Cardiac muscle cell (in vitro differentiated cells and primary cell): ENCODE measurements at regions not wholly inside any gene's neighbourhood (a gene's known extent, or its start where the extent isn't known, plus 50 kb on each side); places are given as distances from the start of the nearest gene placed in this dataset.

ENCODE experiments used
- DNase-seq, 2 donors: peaks; one replicate each; pipeline versions ENCODE4 v3.0.0 to v3.0.0-alpha.2; 2010 to 2017; ENCODE audit warnings: low read depth in 1 of 2, low spot score in 1 of 2
- H3K27ac ChIP-seq: fragments of 200-600 bp; sonication (generic); 2 replicates; pipeline ENCODE4 v1.5.1; 2016
- H3K27me3 ChIP-seq: fragments of 200-600 bp; sonication (generic); 2 replicates; pipeline ENCODE4 v1.6.0; 2016; ENCODE audit warnings: control low read depth
- H3K36me3 ChIP-seq: fragments of 200-600 bp; sonication (generic); 2 replicates; pipeline ENCODE4 v1.5.1; 2016; ENCODE audit warnings: control low read depth
- H3K4me1 ChIP-seq: fragments of 200-600 bp; sonication (generic); 2 replicates; pipeline ENCODE4 v1.8.1; 2017; ENCODE audit warnings: low read depth, mild to moderate bottlenecking, mixed run types
- H3K4me3 ChIP-seq: fragments of 200-600 bp; sonication (generic); 2 replicates; pipeline ENCODE4 v1.5.1; 2016; ENCODE audit warnings: mild to moderate bottlenecking
- H3K9me3 ChIP-seq: fragments of 200-600 bp; sonication (generic); 2 replicates; pipeline ENCODE4 v1.5.1; 2017; ENCODE audit warnings: low read depth, mild to moderate bottlenecking, control low read depth
- TF ChIP-seq, protein P1 (sequence below): IDR thresholded peaks from 2 replicates; pipeline ENCODE4 v1.5.1; 2012; ENCODE audit warnings: low read depth, mild to moderate bottlenecking, low read length

GRCh38 chr4:27173280-27173679, 312.6 kb downstream of the STIM2 start:
- Histone ChIP-seq H3K4me1 (no peaks in the 10 kb centered on the region), H3K27ac (no peak overlapping the region), H3K4me3 (no peak overlapping the region), H3K27me3 (no peaks in the 10 kb centered on the region), H3K36me3 (no peaks in the 10 kb centered on the region), H3K9me3 (no peaks in the 10 kb centered on the region)
- TF ChIP-seq, protein P1, sequence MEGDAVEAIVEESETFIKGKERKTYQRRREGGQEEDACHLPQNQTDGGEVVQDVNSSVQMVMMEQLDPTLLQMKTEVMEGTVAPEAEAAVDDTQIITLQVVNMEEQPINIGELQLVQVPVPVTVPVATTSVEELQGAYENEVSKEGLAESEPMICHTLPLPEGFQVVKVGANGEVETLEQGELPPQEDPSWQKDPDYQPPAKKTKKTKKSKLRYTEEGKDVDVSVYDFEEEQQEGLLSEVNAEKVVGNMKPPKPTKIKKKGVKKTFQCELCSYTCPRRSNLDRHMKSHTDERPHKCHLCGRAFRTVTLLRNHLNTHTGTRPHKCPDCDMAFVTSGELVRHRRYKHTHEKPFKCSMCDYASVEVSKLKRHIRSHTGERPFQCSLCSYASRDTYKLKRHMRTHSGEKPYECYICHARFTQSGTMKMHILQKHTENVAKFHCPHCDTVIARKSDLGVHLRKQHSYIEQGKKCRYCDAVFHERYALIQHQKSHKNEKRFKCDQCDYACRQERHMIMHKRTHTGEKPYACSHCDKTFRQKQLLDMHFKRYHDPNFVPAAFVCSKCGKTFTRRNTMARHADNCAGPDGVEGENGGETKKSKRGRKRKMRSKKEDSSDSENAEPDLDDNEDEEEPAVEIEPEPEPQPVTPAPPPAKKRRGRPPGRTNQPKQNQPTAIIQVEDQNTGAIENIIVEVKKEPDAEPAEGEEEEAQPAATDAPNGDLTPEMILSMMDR: no peak
- DNase-seq: no peak

DNA sequence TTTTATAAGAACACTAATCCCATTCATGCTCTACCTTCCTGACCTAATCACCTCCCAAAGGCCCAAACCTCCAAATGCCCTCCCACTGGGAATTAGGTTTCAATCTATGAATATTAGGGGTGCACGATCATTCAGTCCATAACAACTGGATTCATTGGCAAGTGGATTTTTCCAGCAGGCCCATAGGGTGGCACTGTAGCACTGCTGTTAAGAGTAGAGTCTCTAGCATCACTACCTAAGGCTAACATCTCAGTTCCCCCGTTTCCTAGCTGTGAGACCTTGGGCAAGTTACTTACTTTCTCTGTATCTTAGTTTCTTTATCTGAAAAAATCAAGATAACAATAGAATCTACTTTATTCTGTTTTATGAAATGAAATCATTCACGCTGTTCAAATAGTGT, 315.8 kb downstream of the STIM2 start:
- DNase-seq: peak; percentile 13 to 42
- no peaks in the 10 kb centered on the region for H3K27me3 ChIP-seq
- peaks cover 2% of the 10 kb centered on the region for H3K4me1 ChIP-seq
- H3K4me3 ChIP-seq: no peak overlapping the region
- H3K9me3 ChIP-seq: no peaks in the 10 kb centered on the region
- no peak overlapping the region for H3K27ac ChIP-seq
- TF ChIP-seq, protein P1: peak; percentile 6
- no peaks in the 10 kb centered on the region for H3K36me3 ChIP-seq

- TF ChIP-seq, protein P1: no peak
- peak in 1 of 2 donors; percentile 5 for DNase-seq
- no peak overlapping the region for H3K4me3 ChIP-seq
Observed at GRCh38 chr4:27176881-27177280, 316.2 kb downstream of the STIM2 start.

GRCh38 chr4:27178061-27178460, 317.4 kb downstream of the STIM2 start:
- Histone ChIP-seq H3K4me3 (no peak overlapping the region), H3K36me3 (no peaks in the 10 kb centered on the region), H3K27ac (no peak overlapping the region), H3K27me3 (no peaks in the 10 kb centered on the region), H3K9me3 (no peaks in the 10 kb centered on the region), H3K4me1 (peaks cover 2% of the 10 kb centered on the region)
- DNase-seq: no peak
- TF ChIP-seq, protein P1: no peak

More at GRCh38 chr4:27176881-27177280, 316.2 kb downstream of the STIM2 start:
- H3K27ac ChIP-seq: no peak overlapping the region
- no peaks in the 10 kb centered on the region for H3K9me3 ChIP-seq
- no peaks in the 10 kb centered on the region for H3K36me3 ChIP-seq
- peaks cover 2% of the 10 kb centered on the region for H3K4me1 ChIP-seq
- H3K27me3 ChIP-seq: no peaks in the 10 kb centered on the region

- H3K4me1 ChIP-seq: peaks cover 2% of the 10 kb centered on the region
- H3K36me3 ChIP-seq: no peaks in the 10 kb centered on the region
- H3K9me3 ChIP-seq: no peaks in the 10 kb centered on the region
- H3K27me3 ChIP-seq: no peaks in the 10 kb centered on the region
- TF ChIP-seq, protein P1: no peak
- no peak for DNase-seq
- H3K27ac ChIP-seq: no peak overlapping the region
- H3K4me3 ChIP-seq: no peak overlapping the region
Observed at GRCh38 chr4:27181693-27182092, 321.1 kb downstream of the STIM2 start.

GRCh38 chr4:27182211-27182610, 321.6 kb downstream of the STIM2 start:
- no peaks in the 10 kb centered on the region for H3K9me3 ChIP-seq
- H3K4me3 ChIP-seq: no peak overlapping the region
- no peaks in the 10 kb centered on the region for H3K36me3 ChIP-seq
- no peaks in the 10 kb centered on the region for H3K27me3 ChIP-seq
- peaks cover 2% of the 10 kb centered on the region for H3K4me1 ChIP-seq
- no peak overlapping the region for H3K27ac ChIP-seq
- TF ChIP-seq, protein P1: no peak
- no peak for DNase-seq
